HG03135 (cell line): ENCODE measurements at regions not wholly inside any gene's neighbourhood (a gene's known extent, or its start where the extent isn't known, plus 50 kb on each side); places are given as distances from the start of the nearest gene placed in this dataset.

Source experiments
- ATAC-seq: cut with Tn5 transposase; IDR thresholded peaks from one replicate; pipeline ENCODE4 v1.9.1; 2021; ENCODE audit warnings: mild to moderate bottlenecking, moderate library complexity; ENCODE audit not compliant: unreplicated experiment

- ATAC-seq, result no peak
Observed at GRCh38 chr5:68953875-68954617, 139.8 kb upstream of the SLC30A5 start.

GRCh38 chr5:68954618-68954910 is 139.2 kb upstream of the SLC30A5 start:
- no peak for ATAC-seq

- ATAC-seq, result no peak
Observed at GRCh38 chr5:68957591-68957990, 136.2 kb upstream of the SLC30A5 start.

- ATAC-seq, result no peak
Observed at GRCh38 chr5:68958428-68958827, 135.4 kb upstream of the SLC30A5 start.

GRCh38 chr5:68960456-68960855 is 133.4 kb upstream of the SLC30A5 start:
- ATAC-seq, result no peak

- no peak for ATAC-seq
Observed at GRCh38 chr5:68960961-68961360, 132.9 kb upstream of the SLC30A5 start.

GRCh38 chr5:68961762-68962161 is 132.1 kb upstream of the SLC30A5 start:
- no peak for ATAC-seq

GRCh38 chr5:68962757-68963484 is 130.9 kb upstream of the SLC30A5 start:
- no peak for ATAC-seq

GRCh38 chr5:68964679-68965078 is 129.1 kb upstream of the SLC30A5 start:
- no peak for ATAC-seq

GRCh38 chr5:68965926-68966325 is 127.9 kb upstream of the SLC30A5 start:
- ATAC-seq, result no peak

GRCh38 chr5:68966596-68966995 is 127.2 kb upstream of the SLC30A5 start:
- no peak for ATAC-seq

GRCh38 chr5:68968429-68968828 is 125.4 kb upstream of the SLC30A5 start:
- ATAC-seq, result no peak

- ATAC-seq, result no peak
Observed at GRCh38 chr5:68970617-68971016, 123.2 kb upstream of the SLC30A5 start.

GRCh38 chr5:68973696-68974095 is 120.1 kb upstream of the SLC30A5 start:
- no peak for ATAC-seq

- no peak for ATAC-seq
Observed at GRCh38 chr5:68983043-68983442, 110.8 kb upstream of the SLC30A5 start.

GRCh38 chr5:68983959-68984358 is 109.9 kb upstream of the SLC30A5 start:
- no peak for ATAC-seq

- no peak for ATAC-seq
Observed at GRCh38 chr5:68991279-68992084, 102.3 kb upstream of the SLC30A5 start.

GRCh38 chr5:68994645-68995044 is 99.2 kb upstream of the SLC30A5 start:
- ATAC-seq, result no peak

- ATAC-seq, result no peak
Observed at GRCh38 chr5:68995845-68996545, 97.8 kb upstream of the SLC30A5 start.

GRCh38 chr5:68999181-68999580 is 94.6 kb upstream of the SLC30A5 start:
- no peak for ATAC-seq

GRCh38 chr5:69000216-69000919 is 93.4 kb upstream of the SLC30A5 start:
- ATAC-seq, result no peak
